ENCODE measurements at regions not wholly inside any gene's neighbourhood (a gene's known extent, or its start where the extent isn't known, plus 50 kb on each side); places are given as distances from the start of the nearest gene placed in this dataset.
A peak's percentile ranks its signal among the peaks of the same experiment; 100 is the strongest.

GRCh38 chr15:93997071-93997658, 234.2 kb upstream of the MCTP2 start:
- H3K4me1 Mint-ChIP-seq = no peaks in the 10 kb centered on the region
- no peaks in the 10 kb centered on the region for H3K36me3 Mint-ChIP-seq (ENCODE audit: low read depth)
- no peaks in the 10 kb centered on the region for H3K9me3 Mint-ChIP-seq
- no peak overlapping the region for H3K4me3 Mint-ChIP-seq
- no peak for DNase-seq
- intact Hi-C loops (cut with micrococcal nuclease) = loop anchor here (5.0 kb wide), 1 partner anchor 125 kb away; no protein-coding TSS in a partner anchor
- no peak overlapping the region for H3K27ac Mint-ChIP-seq
- peaks cover 10% of the 10 kb centered on the region for H3K27me3 Mint-ChIP-seq

- Mint-ChIP-seq H3K27ac (no peak overlapping the region), H3K4me1 (peaks cover 8% of the 10 kb centered on the region), H3K9me3 (peaks cover 4% of the 10 kb centered on the region), H3K4me3 (no peak overlapping the region), H3K36me3 (ENCODE audit: low read depth) (no peaks in the 10 kb centered on the region), H3K27me3 (peaks cover 5% of the 10 kb centered on the region)
- no peak for DNase-seq
- intact Hi-C loops (cut with micrococcal nuclease) = no loop called here
Measured at GRCh38 chr15:93989440-93989998, 241.8 kb upstream of the MCTP2 start.

- no peak overlapping the region for H3K4me3 Mint-ChIP-seq
- intact Hi-C loops (cut with micrococcal nuclease) = no loop called here
Measured at GRCh38 chr15:93987068-93987467, 244.3 kb upstream of the MCTP2 start.

GRCh38 chr15:93986400-93986984, 244.9 kb upstream of the MCTP2 start:
- intact Hi-C loops (cut with micrococcal nuclease) = no loop called here
- Mint-ChIP-seq H3K4me3 (no peak overlapping the region), H3K27me3 (peaks cover 8% of the 10 kb centered on the region), H3K36me3 (ENCODE audit: low read depth) (no peaks in the 10 kb centered on the region), H3K27ac (no peak overlapping the region), H3K9me3 (peaks cover 4% of the 10 kb centered on the region), H3K4me1 (peaks cover 8% of the 10 kb centered on the region)
- DNase-seq = no peak

More at GRCh38 chr15:93987068-93987467, 244.3 kb upstream of the MCTP2 start:
- Mint-ChIP-seq H3K27me3 (peaks cover 8% of the 10 kb centered on the region), H3K36me3 (ENCODE audit: low read depth) (no peaks in the 10 kb centered on the region), H3K9me3 (peaks cover 4% of the 10 kb centered on the region), H3K4me1 (peaks cover 8% of the 10 kb centered on the region), H3K27ac (no peak overlapping the region)
- DNase-seq = peak; percentile 78

GRCh38 chr15:93985925-93986324, 245.4 kb upstream of the MCTP2 start:
- H3K4me3 Mint-ChIP-seq = no peak overlapping the region
- intact Hi-C loops (cut with micrococcal nuclease) = no loop called here
- peaks cover 10% of the 10 kb centered on the region for H3K27me3 Mint-ChIP-seq
- H3K36me3 Mint-ChIP-seq (ENCODE audit: low read depth) = no peaks in the 10 kb centered on the region
- H3K4me1 Mint-ChIP-seq = peaks cover 8% of the 10 kb centered on the region
- H3K27ac Mint-ChIP-seq = no peak overlapping the region
- DNase-seq = no peak
- peaks cover 4% of the 10 kb centered on the region for H3K9me3 Mint-ChIP-seq

GRCh38 chr15:93985176-93985575, 246.2 kb upstream of the MCTP2 start:
- intact Hi-C loops (cut with micrococcal nuclease) = no loop called here
- H3K27me3 Mint-ChIP-seq = peaks cover 10% of the 10 kb centered on the region
- H3K9me3 Mint-ChIP-seq = peaks cover 4% of the 10 kb centered on the region
- no peak overlapping the region for H3K27ac Mint-ChIP-seq
- no peaks in the 10 kb centered on the region for H3K36me3 Mint-ChIP-seq (ENCODE audit: low read depth)
- no peak overlapping the region for H3K4me3 Mint-ChIP-seq
- peak; percentile 35 for DNase-seq
- peaks cover 8% of the 10 kb centered on the region for H3K4me1 Mint-ChIP-seq

- H3K27ac Mint-ChIP-seq = no peak overlapping the region
- no peak overlapping the region for H3K4me3 Mint-ChIP-seq
- intact Hi-C loops (cut with micrococcal nuclease) = no loop called here
- H3K27me3 Mint-ChIP-seq = peaks cover 10% of the 10 kb centered on the region
- H3K9me3 Mint-ChIP-seq = peaks cover 4% of the 10 kb centered on the region
- DNase-seq = no peak
- H3K36me3 Mint-ChIP-seq (ENCODE audit: low read depth) = no peaks in the 10 kb centered on the region
- peaks cover 8% of the 10 kb centered on the region for H3K4me1 Mint-ChIP-seq
Measured at GRCh38 chr15:93983526-93983925, 247.8 kb upstream of the MCTP2 start.

- Mint-ChIP-seq H3K9me3 (no peaks in the 10 kb centered on the region), H3K4me3 (no peak overlapping the region), H3K27me3 (peaks cover 10% of the 10 kb centered on the region), H3K4me1 (peaks cover 5% of the 10 kb centered on the region), H3K27ac (no peak overlapping the region), H3K36me3 (ENCODE audit: low read depth) (no peaks in the 10 kb centered on the region)
- peak; percentile 40 for DNase-seq
- intact Hi-C loops (cut with micrococcal nuclease) = no loop called here
Measured at GRCh38 chr15:93982226-93982727, 249.1 kb upstream of the MCTP2 start.

GRCh38 chr15:93981706-93982105, 249.7 kb upstream of the MCTP2 start:
- peak; percentile 45 for DNase-seq
- H3K4me1 Mint-ChIP-seq = peaks cover 3% of the 10 kb centered on the region
- H3K36me3 Mint-ChIP-seq (ENCODE audit: low read depth) = no peaks in the 10 kb centered on the region
- H3K27me3 Mint-ChIP-seq = peaks cover 10% of the 10 kb centered on the region
- intact Hi-C loops (cut with micrococcal nuclease) = no loop called here
- no peak overlapping the region for H3K4me3 Mint-ChIP-seq
- no peaks in the 10 kb centered on the region for H3K9me3 Mint-ChIP-seq
- H3K27ac Mint-ChIP-seq = no peak overlapping the region

- no peak overlapping the region for H3K4me3 Mint-ChIP-seq
- peaks cover 6% of the 10 kb centered on the region for H3K27me3 Mint-ChIP-seq
- no peaks in the 10 kb centered on the region for H3K9me3 Mint-ChIP-seq
- no peak overlapping the region for H3K27ac Mint-ChIP-seq
- peak; percentile 43 for DNase-seq
- intact Hi-C loops (cut with micrococcal nuclease) = no loop called here
- no peaks in the 10 kb centered on the region for H3K4me1 Mint-ChIP-seq
- H3K36me3 Mint-ChIP-seq (ENCODE audit: low read depth) = no peaks in the 10 kb centered on the region
Measured at GRCh38 chr15:93980261-93980911, 251.0 kb upstream of the MCTP2 start.

- Mint-ChIP-seq H3K4me1 (no peaks in the 10 kb centered on the region), H3K4me3 (no peak overlapping the region), H3K27ac (no peak overlapping the region), H3K36me3 (ENCODE audit: low read depth) (no peaks in the 10 kb centered on the region), H3K27me3 (peaks cover 4% of the 10 kb centered on the region), H3K9me3 (no peaks in the 10 kb centered on the region)
- intact Hi-C loops (cut with micrococcal nuclease) = no loop called here
- peak; percentile 40 for DNase-seq
Measured at GRCh38 chr15:93974804-93975481, 256.4 kb upstream of the MCTP2 start.

GRCh38 chr15:93973287-93973686, 258.1 kb upstream of the MCTP2 start:
- Mint-ChIP-seq H3K27me3 (peaks cover 4% of the 10 kb centered on the region), H3K9me3 (no peaks in the 10 kb centered on the region), H3K27ac (no peak overlapping the region), H3K4me1 (no peaks in the 10 kb centered on the region), H3K36me3 (ENCODE audit: low read depth) (no peaks in the 10 kb centered on the region), H3K4me3 (no peak overlapping the region)
- intact Hi-C loops (cut with micrococcal nuclease) = no loop called here
- peak; percentile 45 for DNase-seq

- H3K27me3 Mint-ChIP-seq = peaks cover 3% of the 10 kb centered on the region
- no peak overlapping the region for H3K4me3 Mint-ChIP-seq
- H3K4me1 Mint-ChIP-seq = no peaks in the 10 kb centered on the region
- DNase-seq = no peak
- H3K27ac Mint-ChIP-seq = no peak overlapping the region
- H3K9me3 Mint-ChIP-seq = no peaks in the 10 kb centered on the region
- intact Hi-C loops (cut with micrococcal nuclease) = no loop called here
- no peaks in the 10 kb centered on the region for H3K36me3 Mint-ChIP-seq (ENCODE audit: low read depth)
Measured at GRCh38 chr15:93968773-93969172, 262.6 kb upstream of the MCTP2 start.

Measured in activated CD4-positive, alpha-beta T cell treated with anti-CD3 and anti-CD28 coated beads, Interleukin-2, amount 10 ng/mL, durations not matched to agents 24 days and 14 days (primary cell).